NCI-H774 (cell line): ENCODE measurements at regions not wholly inside any gene's neighbourhood (a gene's known extent, or its start where the extent isn't known, plus 50 kb on each side); places are given as distances from the start of the nearest gene placed in this dataset.

Experiments used
- DNase-seq: peaks from one replicate; lab custom pipeline; 2025; lab: John Stamatoyannopoulos, UW

DNA sequence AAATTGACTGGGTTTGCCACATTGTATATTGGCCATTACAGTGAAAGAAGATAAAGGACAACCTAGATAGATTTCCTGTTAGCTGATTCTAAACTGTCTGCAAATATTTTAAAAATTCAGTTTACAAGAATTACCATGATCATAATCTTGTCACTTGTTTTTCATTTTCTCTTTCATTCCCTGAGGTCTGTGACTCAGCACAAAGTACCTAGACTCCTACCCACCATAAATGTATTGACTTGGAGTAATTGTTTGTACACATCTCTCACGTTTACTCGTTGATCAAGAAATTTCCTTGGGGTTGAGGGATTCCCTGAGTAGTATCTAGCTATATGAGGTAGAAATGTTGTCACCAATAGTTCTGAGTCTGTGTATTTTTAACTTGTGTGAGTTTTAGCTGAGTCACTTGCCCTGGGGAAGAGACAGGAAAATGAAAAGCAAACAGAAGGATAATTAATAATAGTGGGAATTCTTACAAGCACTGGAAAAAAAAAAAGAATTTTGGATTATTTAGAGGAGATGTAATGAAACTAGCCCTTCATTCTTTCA lies 299.2 kb upstream of the DACH1 start:
- DNase-seq: no peak

DNA sequence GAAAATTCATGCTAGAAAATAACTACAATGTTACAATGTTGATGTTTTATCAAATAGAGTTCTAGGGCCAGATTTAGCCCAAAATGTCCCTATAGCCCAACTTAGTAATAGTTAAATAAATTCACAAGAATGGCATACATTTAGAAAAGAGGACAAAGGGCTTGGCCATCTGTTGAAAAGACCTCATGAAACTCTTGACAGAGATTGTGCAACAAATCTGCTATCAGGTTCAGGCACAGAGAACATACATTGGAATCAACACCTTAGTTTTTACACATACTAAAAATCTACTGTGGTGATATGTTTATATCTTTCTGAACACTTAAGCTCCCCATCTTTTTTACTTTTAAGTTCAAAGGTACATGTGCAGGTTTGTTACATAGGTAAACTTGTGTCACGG lies 298.3 kb upstream of the DACH1 start:
- no peak for DNase-seq

DNA sequence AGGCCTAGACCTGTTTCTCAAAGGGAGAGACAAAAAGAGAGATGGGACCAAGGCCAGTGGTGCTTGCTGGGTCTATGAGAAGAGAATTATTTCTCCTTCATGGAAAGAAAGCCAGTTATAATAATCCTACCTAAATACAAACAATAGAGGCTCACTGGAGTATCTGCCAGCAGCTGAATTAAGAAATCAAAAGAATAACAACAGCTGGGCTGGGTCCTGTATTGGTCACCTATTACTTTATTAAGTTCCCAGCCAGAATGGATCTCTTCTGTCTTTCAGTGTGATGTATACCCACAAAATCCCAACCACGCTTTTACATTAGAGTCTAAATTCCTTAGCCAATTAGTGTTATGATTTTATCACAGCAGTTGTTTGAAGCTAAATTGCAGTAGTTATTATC lies 297.8 kb upstream of the DACH1 start:
- DNase-seq: no peak

DNA sequence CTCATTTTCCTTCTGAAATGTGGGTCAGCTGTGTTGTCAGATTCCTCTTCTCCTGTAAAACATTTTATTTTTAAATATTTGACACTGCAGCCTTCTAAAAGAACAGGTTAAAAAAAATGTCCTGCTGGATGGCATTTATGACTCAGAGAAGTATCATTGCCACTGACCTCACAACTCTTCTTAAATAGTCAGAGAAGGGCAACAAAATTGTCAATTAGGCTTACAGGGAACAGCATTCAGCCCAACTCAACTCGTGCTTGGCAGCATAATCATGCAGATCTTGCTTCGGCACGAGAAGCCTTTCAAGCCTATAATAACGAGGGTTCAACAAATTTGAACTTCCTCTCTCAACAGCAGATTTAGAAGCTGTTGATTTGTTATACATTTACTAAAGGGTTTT lies 296.7 kb upstream of the DACH1 start:
- no peak for DNase-seq

DNA sequence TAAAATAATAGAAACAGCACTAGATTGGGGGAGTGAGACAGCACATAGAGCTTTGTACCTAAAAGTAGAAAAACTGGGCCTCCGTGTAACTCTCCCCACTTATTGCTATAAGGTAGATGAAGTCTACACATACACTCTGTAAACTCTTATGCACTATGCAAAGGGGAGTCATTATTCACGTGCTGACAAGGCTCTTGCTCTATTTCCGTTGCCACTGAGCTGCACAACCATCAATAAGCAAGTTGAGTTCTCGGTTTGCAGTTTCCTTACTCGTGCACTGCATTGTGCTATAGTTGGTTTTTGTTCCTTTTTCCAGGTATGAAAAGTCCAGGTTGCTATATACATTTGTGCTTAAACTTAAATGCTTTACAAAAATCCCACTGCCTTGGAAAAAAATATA lies 294.0 kb upstream of the DACH1 start:
- DNase-seq: no peak

DNA sequence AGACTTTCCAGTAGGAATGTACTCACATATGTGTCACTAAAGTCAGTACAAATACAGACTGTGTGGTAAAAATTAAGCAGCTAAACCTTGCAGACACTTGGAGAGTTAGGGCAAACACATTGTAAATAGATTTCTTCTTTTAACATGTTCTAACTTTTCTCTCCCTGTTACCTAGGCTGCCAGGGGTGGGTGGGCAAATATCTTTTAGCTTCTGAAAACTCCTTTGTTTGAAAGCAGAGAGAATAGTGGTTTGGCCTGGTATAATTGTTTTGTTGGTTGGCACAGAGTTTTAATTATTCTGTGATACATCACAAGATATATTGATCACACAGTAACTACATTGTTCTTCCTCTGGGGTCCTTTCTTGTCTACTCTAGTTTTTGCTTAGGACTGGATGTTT lies 289.8 kb upstream of the DACH1 start:
- DNase-seq: no peak

DNA sequence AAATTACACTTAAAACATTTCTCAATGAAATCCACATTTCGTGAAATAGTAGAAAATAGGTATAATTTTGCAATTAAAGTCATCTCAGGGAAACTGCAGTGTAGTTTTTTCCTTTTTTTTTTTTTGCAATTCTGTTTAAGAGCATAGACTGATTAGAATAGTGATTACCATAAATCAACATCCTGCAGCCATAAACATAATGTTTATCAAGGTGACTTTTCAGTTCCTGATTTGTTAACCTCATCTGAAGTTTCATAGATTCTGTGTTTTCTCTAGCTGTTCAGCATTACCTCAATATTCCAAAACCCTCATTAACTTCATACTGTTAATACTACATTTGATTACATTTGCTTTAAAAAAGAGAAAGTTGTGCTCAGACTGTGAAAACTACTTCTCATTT lies 286.3 kb upstream of the DACH1 start:
- no peak for DNase-seq

DNA sequence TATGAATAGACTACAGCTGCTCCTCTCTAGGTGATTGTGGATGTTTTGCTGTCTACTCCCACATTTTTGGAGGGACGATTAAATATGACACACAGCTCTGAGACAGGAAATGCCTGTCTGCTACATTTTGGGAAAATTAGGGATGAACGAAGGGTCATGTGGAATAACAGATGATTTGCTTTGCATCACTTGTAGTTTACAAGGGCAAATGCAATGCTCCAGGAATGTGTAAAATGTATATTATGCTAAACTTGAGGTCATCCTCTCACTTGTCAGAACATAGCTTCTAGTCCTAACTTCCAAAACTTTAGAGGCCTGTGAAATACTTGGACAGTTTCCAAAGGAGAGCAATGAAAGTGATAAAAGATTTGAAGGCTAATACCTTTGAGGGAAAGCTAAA lies 284.2 kb upstream of the DACH1 start:
- no peak for DNase-seq

DNA sequence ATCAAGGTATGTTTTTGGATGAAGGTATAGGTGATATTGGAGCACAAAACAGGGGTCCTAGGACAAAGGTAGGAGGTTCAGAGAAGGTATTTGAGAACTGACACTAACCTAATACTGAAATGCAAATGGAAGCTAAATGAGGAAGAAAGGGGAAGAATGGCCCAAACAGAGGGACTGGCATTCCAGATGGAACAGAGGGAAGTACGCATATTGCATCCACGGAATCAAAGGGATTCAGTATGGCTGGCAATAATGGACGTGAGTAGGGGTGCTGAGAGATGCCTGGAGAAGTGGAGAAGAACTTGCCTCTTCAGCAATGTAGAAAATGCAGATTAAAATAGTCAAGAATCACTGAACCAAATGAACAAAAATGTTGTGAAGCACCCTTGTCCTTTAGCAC lies 283.5 kb upstream of the DACH1 start:
- DNase-seq: no peak

DNA sequence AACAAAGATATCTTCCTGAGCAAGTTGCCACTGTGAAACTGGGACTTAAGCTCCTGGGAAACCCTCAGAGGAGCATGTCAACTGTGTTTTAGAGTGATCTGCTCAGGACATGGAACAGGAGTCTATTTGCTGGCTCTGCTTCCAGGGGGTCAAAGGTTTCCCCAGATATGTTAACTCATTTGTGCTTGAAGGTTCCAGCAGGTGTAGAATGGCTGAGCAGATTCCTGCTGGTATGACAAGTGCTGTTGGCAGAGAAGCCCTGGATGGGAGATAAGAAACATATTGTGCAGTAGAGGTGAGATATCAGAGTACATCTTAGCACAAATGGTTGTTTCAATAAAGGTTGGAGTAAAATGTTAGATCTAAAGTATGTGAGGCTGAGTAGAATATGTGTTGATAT lies 282.7 kb upstream of the DACH1 start:
- DNase-seq: no peak

DNA sequence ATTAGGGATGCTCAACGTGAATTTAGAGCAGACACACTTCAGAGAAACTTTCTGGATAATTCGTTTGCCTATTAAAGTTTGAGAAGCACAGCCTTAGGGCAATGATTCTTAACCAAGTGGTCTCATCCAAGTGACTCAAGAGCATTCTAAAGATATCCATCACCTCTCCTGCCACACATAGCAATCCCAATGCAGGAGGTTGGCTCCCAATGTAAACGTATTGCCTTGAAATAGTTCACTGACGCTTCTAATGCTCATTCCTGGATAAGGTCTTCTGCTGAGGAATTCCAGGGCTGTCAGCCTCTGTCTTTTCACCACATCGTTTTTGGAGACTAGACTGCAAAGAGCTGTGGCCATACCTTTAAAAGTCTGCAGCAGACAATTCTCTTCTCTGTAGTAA lies 279.8 kb upstream of the DACH1 start:
- DNase-seq: no peak

DNA sequence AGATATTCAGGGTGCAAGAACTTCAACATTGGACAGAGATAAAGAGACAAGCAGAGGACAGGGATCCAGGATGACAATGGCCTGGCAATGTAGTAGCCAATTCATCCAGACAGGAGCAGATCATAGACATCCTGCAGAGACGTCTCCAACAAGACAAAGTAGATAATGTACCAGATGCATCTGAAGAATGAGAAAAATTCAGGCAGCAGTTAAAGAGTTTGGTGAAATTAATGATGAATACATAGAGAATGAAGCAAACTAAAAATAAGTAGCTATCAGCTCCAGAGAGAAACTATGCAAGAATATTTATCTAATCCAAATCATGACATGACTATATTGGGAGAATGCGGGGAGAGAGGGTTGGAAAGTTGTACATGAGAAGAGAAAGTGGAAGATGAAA lies 278.4 kb upstream of the DACH1 start:
- DNase-seq: no peak

DNA sequence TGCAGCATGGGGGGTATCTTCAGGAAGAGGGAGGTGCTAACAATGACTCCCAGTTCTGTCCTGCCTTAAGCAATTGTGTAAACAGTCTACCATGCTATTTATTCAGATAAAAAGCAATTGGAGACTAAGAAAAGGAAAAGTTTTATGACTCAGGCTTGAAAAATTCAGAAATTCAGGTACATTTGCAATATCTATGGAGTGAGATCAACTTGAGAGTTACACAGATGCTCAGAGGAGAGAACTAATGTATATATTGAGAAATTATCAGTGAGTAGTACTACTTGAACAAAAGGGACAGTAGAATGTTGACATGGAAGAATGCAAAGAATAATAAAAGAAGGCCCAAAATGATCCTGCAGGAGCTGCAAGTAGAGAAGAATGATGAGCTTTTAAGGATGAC lies 277.6 kb upstream of the DACH1 start:
- DNase-seq: no peak

DNA sequence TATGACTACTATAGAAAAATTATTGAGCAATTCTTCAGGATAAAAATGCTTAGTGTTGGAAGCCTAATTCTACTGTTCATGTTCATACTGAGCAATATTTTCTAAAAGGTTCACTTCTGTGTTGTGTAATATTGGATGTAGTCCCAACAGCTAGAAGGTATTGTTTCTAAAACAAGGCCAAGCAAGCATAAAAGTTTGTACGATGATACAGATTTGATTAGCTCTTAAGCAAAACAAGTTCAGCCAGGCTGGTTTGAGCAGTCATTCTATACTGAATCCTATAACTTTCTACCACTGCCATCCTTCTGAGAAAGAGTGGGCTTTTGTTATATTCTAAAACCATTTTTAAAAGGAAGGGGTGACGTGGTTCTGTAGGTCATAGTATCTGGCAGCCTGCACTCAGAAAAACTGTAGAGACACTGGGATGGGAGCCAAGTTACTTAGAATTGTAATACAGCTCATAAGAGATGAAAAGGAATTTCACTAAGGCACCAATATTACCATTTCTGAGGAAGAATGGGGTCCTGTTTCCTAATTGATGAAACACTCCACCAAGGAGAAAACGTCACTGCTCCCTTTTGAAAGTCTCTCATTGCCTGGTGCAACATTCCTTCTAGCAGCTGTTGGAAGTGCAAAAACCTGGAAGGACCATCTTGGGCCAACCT lies 275.0 kb upstream of the DACH1 start:
- no peak for DNase-seq

DNA sequence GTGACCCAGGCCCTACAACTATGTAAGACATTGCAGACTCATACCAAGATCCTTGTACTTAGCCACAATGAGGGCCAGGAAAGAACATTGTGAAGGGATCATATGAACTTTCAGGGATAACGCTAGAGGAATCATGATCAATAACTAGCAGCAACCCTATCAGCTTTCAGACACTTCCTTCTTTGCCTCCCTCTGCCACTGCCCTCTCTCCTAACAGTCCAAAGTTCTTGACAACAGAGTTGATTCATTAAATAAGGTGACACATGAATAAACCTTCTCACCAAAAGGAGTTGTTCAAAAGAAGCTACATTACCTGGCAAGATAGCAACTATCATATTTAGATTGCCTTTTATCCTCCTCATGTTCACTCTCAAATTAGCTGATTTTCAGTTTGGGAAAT lies 272.2 kb upstream of the DACH1 start:
- DNase-seq: no peak

DNA sequence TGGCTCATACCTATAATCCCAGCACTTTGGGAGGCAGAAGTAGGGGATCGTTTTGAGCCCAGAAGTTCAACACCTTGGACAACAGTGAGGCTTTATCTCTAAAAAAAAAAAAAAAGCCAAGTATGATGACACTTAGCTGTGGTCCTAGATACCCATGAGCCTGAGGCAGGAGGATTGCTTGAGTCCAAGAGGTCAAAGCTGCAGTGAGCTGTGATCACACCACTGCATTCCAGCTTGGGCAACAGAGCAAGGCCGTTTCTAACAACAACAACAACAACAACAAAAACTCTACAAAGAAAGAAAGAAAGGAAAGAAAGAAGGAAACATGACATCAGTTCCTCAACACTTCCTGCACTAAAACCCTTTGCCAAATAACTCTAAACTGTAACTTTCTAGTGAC lies 265.1 kb upstream of the DACH1 start:
- no peak for DNase-seq

DNA sequence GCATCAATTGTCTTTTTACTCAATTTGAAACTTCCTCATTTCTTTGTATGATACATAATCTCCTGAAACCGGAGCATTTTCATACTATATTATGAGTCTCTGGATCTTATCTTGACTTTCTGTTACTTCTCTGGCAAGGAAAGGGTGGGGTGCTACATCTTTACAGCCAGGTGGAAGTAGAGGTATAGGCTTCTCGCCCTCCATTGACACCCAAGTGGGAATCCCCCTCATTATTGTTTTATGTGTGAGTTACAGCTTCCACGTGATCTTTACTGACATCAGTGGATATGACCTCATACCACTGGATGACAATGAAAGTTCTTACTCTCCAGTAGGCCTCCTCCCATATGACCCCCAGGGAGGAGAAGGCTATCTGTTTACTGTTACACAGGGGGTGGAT lies 262.1 kb upstream of the DACH1 start:
- no peak for DNase-seq

DNA sequence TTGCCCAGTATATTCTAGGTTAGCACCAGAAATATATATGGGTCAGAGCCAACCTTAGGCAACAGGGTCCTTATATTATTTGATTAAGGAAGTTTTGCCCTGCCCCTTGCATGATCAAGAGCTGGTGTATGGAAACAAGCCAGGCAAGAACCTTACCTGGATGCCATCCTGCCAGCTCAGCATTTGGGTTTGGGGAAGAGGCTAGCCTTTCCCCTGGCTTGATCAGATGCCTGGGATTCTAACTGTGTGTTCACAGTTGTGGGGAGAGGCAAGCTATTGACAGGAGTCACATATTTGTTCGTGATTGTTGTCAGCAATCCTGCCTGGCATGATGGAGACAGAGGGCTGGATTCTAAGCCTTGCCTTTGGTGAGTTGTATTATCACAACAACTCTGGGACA lies 260.0 kb upstream of the DACH1 start:
- no peak for DNase-seq

DNA sequence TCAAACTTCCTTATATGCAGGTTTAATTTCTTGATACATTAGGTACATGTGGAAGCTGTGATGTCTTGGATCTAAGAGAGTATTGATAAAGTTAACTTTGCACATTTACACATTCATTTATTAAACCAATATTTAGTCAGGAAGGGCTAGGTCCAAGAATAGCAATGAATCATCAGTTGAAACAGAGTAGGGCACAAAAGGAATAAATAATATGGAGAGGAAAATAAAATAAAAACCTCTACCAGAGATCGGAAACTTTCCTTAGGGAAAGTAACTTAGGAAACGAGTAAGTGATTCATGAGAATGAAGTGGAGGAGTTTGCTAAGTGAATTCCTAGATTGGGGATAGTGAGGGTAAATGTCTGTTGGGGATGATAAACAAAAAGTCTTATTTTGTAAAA lies 259.4 kb upstream of the DACH1 start:
- DNase-seq: no peak

DNA sequence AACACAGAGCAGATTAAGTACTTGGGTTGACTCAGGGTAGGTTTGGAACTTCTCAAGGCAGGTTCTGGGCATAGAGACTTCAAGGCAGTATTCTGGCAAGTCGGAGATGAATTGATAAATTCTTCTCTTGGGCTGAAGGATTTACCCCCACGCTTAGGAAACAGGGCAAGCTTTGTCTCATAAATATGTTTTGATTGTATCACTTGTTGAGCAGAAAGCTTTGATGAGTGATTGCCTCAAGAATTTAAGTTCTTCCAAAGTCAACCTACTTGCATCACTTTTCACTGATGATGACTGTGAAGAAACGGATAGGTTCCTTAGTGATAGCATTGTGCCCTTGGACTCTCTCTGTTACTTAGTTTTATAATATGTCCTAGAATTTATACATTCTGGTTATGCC lies 258.6 kb upstream of the DACH1 start:
- no peak for DNase-seq

DNA sequence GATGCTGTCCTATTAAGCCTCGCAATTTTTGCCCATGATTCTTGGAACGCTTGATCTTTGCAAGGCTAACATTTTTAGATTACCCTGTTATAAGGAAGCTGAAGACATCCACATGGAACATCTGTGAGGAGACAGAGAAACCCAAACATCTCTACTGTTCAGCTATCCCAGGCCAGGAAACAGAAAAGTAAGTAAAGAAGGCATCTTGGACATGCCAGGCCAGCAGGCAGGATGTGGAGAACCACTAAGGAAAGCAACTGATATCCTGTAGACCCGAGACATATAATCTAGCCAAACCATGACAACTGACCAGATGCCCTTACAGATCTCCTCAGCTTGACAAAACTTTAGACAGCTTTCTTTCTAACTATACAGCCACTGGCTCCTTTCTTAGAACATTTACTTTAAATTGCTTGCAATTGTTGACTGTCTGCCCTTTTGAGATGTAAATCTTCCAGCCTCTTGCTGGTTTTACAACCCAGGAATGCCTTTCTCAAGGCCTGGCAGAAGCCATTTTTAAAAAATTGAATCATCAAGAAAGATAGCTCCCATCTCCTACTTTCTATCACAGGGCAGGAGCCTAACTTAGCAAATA lies 255.8 kb upstream of the DACH1 start:
- no peak for DNase-seq

DNA sequence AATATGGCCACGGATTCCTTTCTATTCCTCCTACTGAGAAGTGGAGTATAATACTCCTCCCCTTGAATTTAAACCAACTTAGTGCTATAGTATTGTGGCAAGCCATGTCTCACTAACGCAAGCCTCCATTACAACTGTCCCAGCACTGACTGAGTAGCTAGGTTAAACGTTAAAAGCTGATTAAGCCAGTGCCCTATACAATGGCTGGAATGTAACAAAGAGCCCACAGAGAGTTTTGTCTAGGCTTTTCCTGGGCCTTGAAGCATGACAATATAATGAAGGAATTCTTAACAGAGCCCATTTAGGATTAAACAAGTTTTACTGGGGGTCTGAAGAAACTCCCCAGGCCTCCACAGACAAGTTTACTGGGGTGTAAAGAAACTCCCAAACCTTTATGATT lies 254.5 kb upstream of the DACH1 start:
- no peak for DNase-seq

DNA sequence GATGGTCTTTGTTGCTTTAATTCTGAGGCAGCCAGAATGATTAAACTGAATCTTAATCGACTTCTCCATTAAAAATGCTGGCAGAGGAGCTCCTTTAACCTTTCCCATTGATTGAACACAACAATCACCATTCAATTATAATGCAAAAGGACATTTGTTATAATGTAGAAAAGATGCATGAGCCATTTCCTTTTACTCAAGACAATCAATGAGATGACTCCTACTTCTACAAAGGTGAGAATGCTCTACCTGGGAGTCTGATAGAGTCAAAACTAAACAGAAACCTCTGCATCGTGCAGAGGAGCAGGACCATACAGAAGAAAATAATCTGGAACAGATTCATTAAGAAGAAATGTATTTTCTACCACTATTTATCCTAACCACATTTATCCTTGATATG lies 253.6 kb upstream of the DACH1 start:
- no peak for DNase-seq

DNA sequence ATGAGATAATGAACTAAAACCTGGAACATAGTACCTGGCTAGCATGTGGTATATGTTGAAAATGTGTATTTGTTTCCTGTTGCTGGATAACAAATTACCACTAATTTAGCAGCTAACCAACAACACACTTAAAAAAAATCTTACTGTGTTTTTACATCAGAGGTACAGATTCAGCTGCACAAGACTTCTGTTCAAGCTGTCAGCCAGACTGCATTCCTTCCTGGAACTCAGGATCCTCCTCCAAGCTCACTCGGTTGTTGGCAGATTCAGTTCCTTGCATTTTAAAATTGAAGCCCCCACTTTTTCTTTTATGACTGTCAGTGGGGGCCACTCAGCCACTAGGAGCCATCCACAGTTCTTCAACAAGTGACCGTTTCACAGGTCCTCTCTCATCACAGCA lies 246.9 kb upstream of the DACH1 start:
- no peak for DNase-seq
